ENCODE measurements at regions not wholly inside any gene's neighbourhood (a gene's known extent, or its start where the extent isn't known, plus 50 kb on each side); places are given as distances from the start of the nearest gene placed in this dataset.

- no peak for DNase-seq
- TF ChIP-seq CTCF (IDR thresholded peaks at IDR 0.05 in 8 of 11, conservative IDR thresholded peaks at IDR 0.05 in 3 of 11) (no peak), POLR2AphosphoS5 (IDR thresholded peaks at IDR 0.05) (no peak), POLR2A (IDR thresholded peaks at IDR 0.05) (no peak)
- Histone ChIP-seq H3K27me3 (replicated peaks in 1 of 7) (no peaks in the 10 kb centered on the region), H3K4me1 (no peaks in the 10 kb centered on the region), H3K27ac (no peak overlapping the region), H3K9me3 (peaks cover 0 to 14% (median 9%) of the 10 kb centered on the region in 8 donors), H3K4me3 (no peak overlapping the region), H3K36me3 (no peaks in the 10 kb centered on the region)
- intact Hi-C loops (cut with DNase I; ENCODE audit: low total_unique reads) = no loop called here
- WGBS, 5 donors = 62 to 78% (median 68%) methylated on average over 5 of the region's 5 CpGs
These were observed 203.6 kb upstream of the ADRA1B start for GRCh38 chr5:159712672-159713071.

GRCh38 chr5:159713254-159713653 is 203.0 kb upstream of the ADRA1B start:
- TF ChIP-seq POLR2AphosphoS5 (IDR thresholded peaks at IDR 0.05) = no peak
- no peak for TF ChIP-seq POLR2A (IDR thresholded peaks at IDR 0.05)
- no peak for TF ChIP-seq CTCF (IDR thresholded peaks at IDR 0.05 in 8 of 11, conservative IDR thresholded peaks at IDR 0.05 in 3 of 11)
- Histone ChIP-seq H3K4me3 (no peak overlapping the region), H3K4me1 (no peaks in the 10 kb centered on the region), H3K36me3 (no peaks in the 10 kb centered on the region), H3K27me3 (replicated peaks in 1 of 7) (no peaks in the 10 kb centered on the region), H3K27ac (no peak overlapping the region), H3K9me3 (peaks cover 0 to 8% (median 3%) of the 10 kb centered on the region in 8 donors)
- no peak for DNase-seq
- intact Hi-C loops (cut with DNase I; ENCODE audit: low total_unique reads) = no loop called here

GRCh38 chr5:159713773-159714172 is 202.5 kb upstream of the ADRA1B start:
- TF ChIP-seq POLR2AphosphoS5 (IDR thresholded peaks at IDR 0.05) (no peak), CTCF (IDR thresholded peaks at IDR 0.05 in 8 of 11, conservative IDR thresholded peaks at IDR 0.05 in 3 of 11) (no peak), POLR2A (IDR thresholded peaks at IDR 0.05) (no peak)
- DNase-seq = no peak
- WGBS, 5 donors = 85 to 91% (median 88%) methylated on average over 2 of the region's 2 CpGs

GRCh38 chr5:159725475-159725874 is 190.8 kb upstream of the ADRA1B start:
- Histone ChIP-seq H3K4me3 (no peak overlapping the region), H3K36me3 (no peaks in the 10 kb centered on the region), H3K4me1 (no peaks in the 10 kb centered on the region), H3K27ac (peak overlapping the region in 5 of 8 donors; percentile 6 to 50 (median 38)), H3K9me3 (no peaks in the 10 kb centered on the region), H3K27me3 (replicated peaks in 1 of 7) (no peaks in the 10 kb centered on the region)
- no peak for DNase-seq
- 63 to 70% (median 66%) methylated on average over 4 of the region's 4 CpGs for WGBS, 5 donors
- no peak for TF ChIP-seq POLR2A (IDR thresholded peaks at IDR 0.05)
- no peak for TF ChIP-seq POLR2AphosphoS5 (IDR thresholded peaks at IDR 0.05)
- TF ChIP-seq CTCF (IDR thresholded peaks at IDR 0.05 in 8 of 11, conservative IDR thresholded peaks at IDR 0.05 in 3 of 11) = no peak
- intact Hi-C loops (cut with DNase I; ENCODE audit: low total_unique reads) = no loop called here

More at GRCh38 chr5:159713773-159714172, 202.5 kb upstream of the ADRA1B start:
- H3K4me3 ChIP-seq = no peak overlapping the region
- H3K27ac ChIP-seq = no peak overlapping the region
- no peaks in the 10 kb centered on the region for H3K4me1 ChIP-seq
- H3K36me3 ChIP-seq = no peaks in the 10 kb centered on the region
- intact Hi-C loops (cut with DNase I; ENCODE audit: low total_unique reads) = no loop called here
- no peaks in the 10 kb centered on the region for H3K27me3 ChIP-seq (replicated peaks in 1 of 7)
- H3K9me3 ChIP-seq = peaks cover 0 to 3% (median 0%) of the 10 kb centered on the region in 8 donors
